Activated CD8-positive, alpha-beta memory T cell treated with anti-CD3 and anti-CD28 coated beads, Interleukin-2, amount 50 U/mL, for 24 hours (primary cell): ENCODE measurements at regions not wholly inside any gene's neighbourhood (a gene's known extent, or its start where the extent isn't known, plus 50 kb on each side); places are given as distances from the start of the nearest gene placed in this dataset.

Experiments used
- DNase-seq: peaks from one replicate; pipeline ENCODE4 v3.0.0-alpha.2; 2020; ENCODE audit errors: extremely low read depth

- no peak for DNase-seq
These were observed 243.3 kb upstream of the NCKAP5 start for GRCh38 chr2:133811409-133812125.

DNA sequence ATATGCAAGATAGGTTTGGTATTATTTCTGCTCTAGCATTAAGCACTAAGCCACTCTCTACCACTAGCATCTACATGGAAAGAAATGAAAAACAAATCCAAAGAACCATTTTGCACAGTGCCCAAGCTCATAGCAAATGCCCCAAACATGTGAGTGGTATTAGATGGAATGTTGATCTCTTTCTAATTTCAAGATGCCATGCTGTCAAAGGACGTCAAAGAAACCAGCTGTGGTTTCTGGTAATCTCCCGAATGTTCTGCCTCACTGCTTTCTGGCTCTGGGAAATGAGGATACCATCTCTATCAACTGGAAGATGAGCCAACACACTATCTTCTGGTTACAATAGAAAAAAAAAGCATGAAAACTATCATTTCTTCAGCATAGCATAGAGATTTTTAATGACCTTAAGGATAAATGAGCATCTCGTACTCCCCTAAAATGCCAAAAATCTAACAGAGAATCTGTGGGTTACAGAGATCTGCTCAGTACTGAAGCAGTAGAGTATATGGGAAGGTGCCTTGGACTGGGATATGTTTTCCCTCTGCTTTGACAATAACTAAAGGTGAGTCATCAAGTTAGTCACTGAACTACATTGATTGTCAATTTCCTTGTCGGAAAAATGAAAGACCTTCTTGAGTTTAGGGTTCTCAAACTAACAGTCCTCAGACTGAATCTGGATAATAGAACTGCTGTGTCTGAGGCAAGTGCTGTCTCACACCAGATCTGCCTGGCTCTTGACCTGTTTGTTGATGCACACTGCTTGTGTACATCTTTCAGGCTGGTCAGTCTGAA is 244.8 kb upstream of the NCKAP5 start:
- no peak for DNase-seq

DNA sequence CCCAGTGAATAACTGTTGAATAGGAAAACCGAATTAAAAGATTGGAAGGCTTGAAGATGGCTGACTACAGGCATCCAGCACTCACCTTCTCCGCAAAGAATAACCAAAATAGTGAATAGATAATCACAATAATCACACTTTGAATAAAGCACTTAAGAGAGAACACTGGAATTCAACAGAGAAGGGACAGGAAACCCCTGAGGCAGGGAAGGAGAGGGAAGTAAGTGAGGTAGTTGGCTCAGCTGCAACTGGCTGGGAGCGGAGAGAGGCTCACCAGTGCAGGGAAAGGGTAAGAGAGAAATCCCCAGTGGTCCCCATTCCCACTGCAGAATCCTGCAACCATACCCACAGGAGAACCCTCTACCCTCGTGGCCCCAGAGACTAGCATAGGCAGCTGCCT is 246.6 kb upstream of the NCKAP5 start:
- DNase-seq = no peak

DNA sequence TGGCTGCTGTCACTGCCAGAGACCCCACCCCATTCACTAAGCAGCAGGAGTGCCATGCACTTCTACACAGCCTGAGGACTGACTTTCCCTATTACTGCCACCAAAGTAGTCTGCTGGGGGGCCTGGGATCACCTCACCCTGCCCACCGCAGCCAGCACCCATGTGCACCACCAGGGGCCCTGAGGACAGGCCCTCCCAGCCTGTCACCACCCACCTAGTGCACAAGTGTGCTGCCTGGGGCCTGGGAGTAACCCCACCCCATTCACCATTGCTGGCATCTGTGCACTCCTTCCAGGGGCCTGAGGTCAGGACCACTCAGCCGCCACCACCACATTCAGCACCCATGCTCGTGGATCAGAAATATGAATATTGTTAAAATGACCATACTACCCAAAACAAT is 247.8 kb upstream of the NCKAP5 start:
- DNase-seq = no peak

DNA sequence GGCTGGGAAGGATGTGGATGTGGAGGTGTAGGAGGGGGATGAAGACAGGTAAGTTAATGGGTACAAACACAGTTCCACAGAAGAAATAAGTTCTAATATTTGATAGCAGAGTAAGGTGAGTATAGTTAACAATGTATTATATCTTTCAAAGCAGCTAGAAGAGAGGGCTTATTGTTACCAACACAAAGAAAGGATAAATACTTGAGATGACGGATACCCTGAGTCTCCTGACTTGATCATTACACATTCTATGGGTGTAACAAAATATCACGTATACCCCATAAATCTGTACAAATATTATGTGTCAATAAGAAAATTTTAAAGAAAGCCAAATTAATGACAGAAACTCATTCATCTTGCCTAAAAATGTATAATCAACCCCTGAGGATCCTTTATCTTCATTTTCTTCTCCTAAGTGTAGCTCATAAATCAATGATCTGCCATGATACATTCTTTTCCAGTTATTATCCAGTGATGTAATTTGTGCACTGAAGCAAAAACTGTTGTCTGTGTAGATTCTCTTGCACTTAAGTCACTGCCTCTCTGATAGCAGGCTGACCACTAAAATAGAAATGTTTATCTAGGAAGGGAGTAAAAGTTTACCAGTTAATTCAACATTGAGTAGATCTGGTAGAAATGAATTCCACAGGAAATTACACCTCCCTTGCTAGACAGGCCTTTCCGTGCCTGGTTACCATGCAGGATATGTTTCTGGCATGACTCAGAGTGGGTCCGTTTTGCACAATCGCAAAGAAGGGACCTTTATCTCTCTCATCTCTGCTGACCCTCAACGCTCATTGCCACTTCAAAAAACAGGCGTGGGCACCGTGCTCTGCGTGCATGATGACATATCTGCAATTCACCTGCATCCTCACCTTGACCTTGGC is 249.7 kb upstream of the NCKAP5 start:
- DNase-seq = no peak

- no peak for DNase-seq
These were observed 250.4 kb upstream of the NCKAP5 start for GRCh38 chr2:133818661-133819060.

DNA sequence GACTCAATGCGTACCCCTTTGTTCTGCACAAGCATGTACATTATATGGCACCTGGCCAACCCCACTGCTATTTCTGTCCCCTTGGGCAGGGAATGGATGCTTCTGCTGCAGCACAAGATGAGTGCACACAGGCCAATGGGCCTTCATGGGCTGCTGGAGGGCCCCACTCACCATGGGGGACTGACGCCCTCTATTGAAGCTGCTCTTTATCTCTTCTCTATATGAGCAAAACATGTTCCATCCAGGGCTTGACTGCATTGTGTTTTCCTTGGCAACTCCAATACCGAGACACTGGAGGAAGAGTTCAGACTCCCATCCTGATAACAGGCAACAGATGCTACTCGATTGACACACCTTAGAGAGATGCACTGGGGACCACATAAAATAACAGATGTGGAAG is 251.6 kb upstream of the NCKAP5 start:
- DNase-seq = no peak

GRCh38 chr2:133821107-133821760 is 253.0 kb upstream of the NCKAP5 start:
- DNase-seq = no peak

GRCh38 chr2:133822517-133823225 is 254.4 kb upstream of the NCKAP5 start:
- no peak for DNase-seq

DNA sequence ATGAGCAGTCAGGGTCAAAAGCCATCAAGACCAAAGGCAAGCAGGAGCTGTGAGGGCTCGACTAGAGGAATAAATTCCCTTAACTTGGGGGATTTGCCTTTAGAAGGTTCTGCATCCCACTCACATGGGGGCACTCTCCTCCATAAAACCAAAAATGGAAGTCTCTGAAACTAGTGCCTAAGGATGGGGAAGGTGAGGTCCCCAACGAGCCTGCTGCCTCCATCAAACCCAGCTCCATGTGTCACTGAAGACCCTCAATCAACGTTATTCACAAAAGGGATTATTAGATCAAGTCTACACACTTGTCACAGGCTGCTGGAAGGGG is 254.9 kb upstream of the NCKAP5 start:
- no peak for DNase-seq

DNA sequence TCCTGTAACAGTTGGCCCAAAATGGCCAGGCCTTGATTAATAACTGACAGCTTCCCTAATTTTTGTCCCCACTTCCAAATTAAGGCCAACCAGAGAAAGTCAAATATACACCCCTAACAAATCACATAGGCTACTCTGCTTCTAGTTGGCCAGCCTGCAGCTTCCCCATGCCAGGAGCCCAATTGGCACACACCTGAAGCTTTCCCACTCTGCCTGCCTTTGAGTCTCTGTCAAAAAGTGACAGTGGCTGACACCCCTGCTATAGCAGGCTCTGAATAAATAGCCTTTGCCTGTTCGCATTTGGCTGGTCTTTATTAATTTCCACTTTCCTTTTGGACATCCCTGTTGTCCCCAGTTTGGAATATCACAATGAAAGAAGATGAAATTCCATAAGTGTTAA is 256.6 kb upstream of the NCKAP5 start:
- DNase-seq = no peak

- no peak for DNase-seq
These were observed 257.5 kb upstream of the NCKAP5 start for GRCh38 chr2:133825778-133826177.

DNA sequence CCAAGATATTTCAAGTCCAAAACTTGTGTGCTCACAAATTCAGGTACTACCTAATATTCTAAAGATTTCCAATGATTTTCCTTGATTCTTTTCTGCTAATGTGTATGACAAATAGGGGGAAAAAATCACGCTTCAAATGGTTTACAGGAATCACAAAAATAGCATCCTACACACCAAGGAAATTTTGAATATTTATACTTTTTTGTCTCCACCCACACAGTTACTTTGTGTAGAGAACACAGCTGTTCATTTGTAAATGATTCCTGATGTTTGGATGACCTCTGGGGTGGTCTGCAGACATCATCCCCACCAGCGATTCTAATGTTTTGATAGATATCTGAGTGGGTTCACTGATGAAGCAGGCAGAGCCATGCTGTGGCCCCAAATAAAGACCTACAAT is 260.6 kb upstream of the NCKAP5 start:
- DNase-seq = no peak

DNA sequence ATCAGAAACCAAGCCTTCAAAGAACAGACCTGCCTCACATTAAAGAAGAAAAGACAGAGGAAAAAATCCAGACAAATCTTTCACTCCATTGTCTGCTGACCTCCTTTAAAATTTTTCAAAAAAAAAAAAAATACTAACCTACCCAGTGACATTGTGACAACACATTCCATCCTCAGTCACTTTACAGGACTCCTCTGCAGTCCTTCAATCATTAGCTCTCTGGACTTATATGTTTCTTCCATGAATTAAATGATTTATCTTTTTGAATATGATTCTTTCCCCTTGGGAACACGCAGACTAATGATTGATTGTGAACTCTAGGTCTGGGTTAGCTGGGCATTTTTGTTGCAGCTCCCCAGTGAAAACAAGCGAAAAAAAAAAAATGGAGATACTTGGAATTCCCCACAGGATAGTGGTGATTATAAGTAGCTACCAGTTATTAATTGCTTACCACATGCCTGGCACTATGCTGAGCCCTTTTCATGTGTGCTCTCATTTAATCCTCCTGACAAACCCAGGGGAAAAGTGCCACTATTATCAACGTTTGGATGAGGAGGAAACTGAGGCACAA is 261.3 kb upstream of the NCKAP5 start:
- no peak for DNase-seq

DNA sequence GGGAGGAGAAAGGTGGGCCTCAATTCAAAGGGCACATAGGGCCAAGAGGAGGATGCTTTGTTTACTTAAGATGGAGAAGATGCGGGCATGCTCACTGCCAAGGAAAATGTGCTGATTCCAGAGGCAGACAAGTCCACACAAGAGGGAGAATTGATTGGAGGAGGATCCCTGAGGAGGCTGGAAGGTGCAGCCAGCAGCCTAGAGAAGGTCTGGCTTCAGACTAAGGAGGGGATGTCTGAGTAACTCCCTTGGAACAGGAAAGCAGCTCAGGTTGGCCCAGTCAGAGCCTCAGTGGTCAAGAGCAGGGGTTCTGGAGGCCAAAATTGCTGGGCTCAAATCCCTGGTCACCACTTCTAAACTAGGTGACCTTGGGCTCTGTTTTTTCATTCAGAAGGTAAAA is 265.5 kb upstream of the NCKAP5 start:
- DNase-seq = no peak

DNA sequence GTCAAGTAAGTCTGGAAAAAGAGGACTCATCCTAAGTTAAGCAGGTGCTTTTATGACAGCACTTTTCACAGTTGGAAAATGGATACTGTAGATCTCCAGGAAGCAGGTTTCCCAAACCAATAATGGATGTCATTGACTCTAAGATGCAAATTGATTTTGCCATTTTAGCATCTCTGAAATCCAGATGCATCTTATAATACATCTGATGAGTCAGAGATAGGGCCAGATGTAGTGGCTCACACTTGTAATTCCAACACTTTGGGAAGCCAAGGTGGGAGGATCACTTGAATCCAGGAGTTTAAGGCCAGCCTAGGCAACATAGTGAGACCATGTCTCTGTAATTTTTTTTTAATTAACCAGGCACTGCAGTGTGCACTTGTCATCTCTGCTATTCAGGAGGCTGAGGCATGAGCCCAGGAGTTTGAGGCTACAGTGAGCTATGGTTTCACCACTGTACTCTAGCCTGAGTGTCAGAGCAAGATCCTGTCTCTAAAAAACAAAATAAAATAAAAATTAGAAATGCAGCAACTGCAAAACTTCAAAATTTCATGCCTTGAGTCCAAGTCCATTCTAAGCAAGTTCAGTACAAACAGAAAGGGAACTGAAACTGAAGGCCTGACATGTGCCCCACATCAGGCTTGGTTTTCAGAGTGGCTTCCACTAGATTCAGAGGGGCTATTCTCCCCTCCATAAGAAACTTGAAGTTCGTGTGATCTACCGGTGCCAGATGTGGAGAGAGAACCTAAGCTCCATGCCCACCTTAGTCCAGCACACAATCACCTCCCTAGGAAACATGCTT is 267.8 kb upstream of the NCKAP5 start:
- DNase-seq = no peak

DNA sequence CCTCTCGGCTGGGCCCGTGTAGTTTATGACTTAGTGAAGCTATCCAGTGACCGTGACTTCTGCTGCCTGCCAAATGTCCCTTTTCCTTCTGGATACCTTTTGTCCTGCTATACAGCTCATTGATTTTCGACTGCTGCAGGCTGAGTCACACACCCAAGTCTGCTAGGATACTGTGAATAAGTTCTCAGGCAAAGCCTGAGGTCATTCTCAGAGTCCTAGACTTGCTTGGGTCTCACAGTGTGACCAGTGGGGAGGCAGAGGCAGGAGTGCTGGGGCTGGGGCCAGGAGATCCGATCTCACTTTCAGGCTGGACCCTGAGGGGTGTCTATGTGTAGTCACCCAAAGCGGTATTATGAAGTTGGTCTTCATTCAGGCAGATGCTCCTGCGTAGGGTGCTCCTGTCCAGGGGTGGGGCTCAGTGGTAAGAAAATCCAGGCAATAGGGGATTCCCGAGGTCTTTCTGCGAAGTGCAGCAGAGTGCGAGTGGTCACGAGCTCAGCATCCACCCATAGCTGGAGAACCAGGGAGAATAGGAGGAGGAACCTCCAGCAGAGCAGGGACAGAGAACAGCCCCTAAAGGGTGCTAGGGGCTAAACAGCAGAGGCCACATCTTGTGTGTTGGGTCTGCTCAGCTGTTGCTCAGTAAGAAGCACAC is 268.6 kb upstream of the NCKAP5 start:
- DNase-seq = no peak

GRCh38 chr2:133837441-133838094 is 269.3 kb upstream of the NCKAP5 start:
- no peak for DNase-seq
